OCI-LY7 (cell line): ENCODE measurements at regions not wholly inside any gene's neighbourhood (a gene's known extent, or its start where the extent isn't known, plus 50 kb on each side); places are given as distances from the start of the nearest gene placed in this dataset.

Source experiments
- BruUV-seq: library from RNA; stranded (reverse); fragments of 400-500 nt; replicated peaks from 2 replicates; lab custom pipeline; 2021; lab: Mats Ljungman, UMichigan
- CTCF ChIA-PET: fragments of 300-600 bp; sonication (Branson Sonifier 250); formaldehyde crosslinking; loops from one replicate; lab custom pipeline; 2022; ENCODE audit warnings: antibody characterized with exemption; ENCODE audit not compliant: unreplicated experiment; lab: Charles Lee
- POLR2A ChIA-PET: fragments of 300-600 bp; sonication (Branson Sonifier 250); formaldehyde crosslinking; loops from one replicate; lab custom pipeline; 2022; ENCODE audit warnings: antibody characterized with exemption; lab: Charles Lee
- DNase-seq: peaks from one replicate; pipeline ENCODE4 v3.0.0-alpha.2; 2015; ENCODE audit warnings: low spot score
- H2AFZ ChIP-seq: fragments of 200-600 bp; sonication (generic), shearing (Covaris generic); 2 replicates; pipeline ENCODE4 v1.6.1; 2014; ENCODE audit warnings: mild to moderate bottlenecking, antibody characterized with exemption, low read length, moderate library complexity
- H3K27ac ChIP-seq: fragments of 200-600 bp; sonication (generic); 2 replicates; pipeline ENCODE4 v1.5.1; 2014; ENCODE audit warnings: mixed run types, low read depth, mild to moderate bottlenecking, moderate library complexity, low read length, inconsistent platforms; ENCODE audit not compliant: poor library complexity, severe bottlenecking
- H3K36me3 ChIP-seq: fragments of 200-600 bp; sonication (generic); 2 replicates; pipeline ENCODE4 v1.6.1; 2014; ENCODE audit warnings: mild to moderate bottlenecking, antibody characterized with exemption, low read length, moderate library complexity, mixed read lengths; ENCODE audit not compliant: insufficient read depth
- H3K4me1 ChIP-seq: fragments of 200-600 bp; sonication (generic); 2 replicates; pipeline ENCODE4 v1.5.1; 2014; ENCODE audit warnings: mild to moderate bottlenecking, low read length; ENCODE audit not compliant: insufficient read depth, poor library complexity, severe bottlenecking
- H3K4me2 ChIP-seq: fragments of 200-600 bp; sonication (generic); 2 replicates; pipeline ENCODE4 v1.6.1; 2014; ENCODE audit warnings: mild to moderate bottlenecking, low read length
- H3K4me3 ChIP-seq: fragments of 200-600 bp; sonication (generic); 2 replicates; pipeline ENCODE4 v1.5.1; 2014; ENCODE audit warnings: mild to moderate bottlenecking, low read depth, low read length; ENCODE audit not compliant: poor library complexity, severe bottlenecking
- H3K79me2 ChIP-seq: fragments of 200-600 bp; sonication (generic); 2 replicates; pipeline ENCODE4 v1.6.1; 2016; ENCODE audit warnings: low read depth, mild to moderate bottlenecking, low read length, moderate library complexity, mixed read lengths; ENCODE audit not compliant: insufficient read depth
- H3K9me2 ChIP-seq: fragments of 200-600 bp; sonication (generic); 2 replicates; pipeline ENCODE4 v1.6.1; 2016; ENCODE audit warnings: mild to moderate bottlenecking, low read length, mixed read lengths; ENCODE audit not compliant: insufficient read depth
- H3K9me3 ChIP-seq: fragments of 200-600 bp; sonication (generic); 2 replicates; pipeline ENCODE4 v1.6.1; 2014; ENCODE audit warnings: mild to moderate bottlenecking, mixed run types, low read length, mixed read lengths
- H4K20me1 ChIP-seq: fragments of 200-600 bp; sonication (generic); 2 replicates; pipeline ENCODE4 v1.6.1; 2014; ENCODE audit warnings: mild to moderate bottlenecking, antibody characterized with exemption, low read length, moderate library complexity, mixed read lengths; ENCODE audit not compliant: insufficient read depth
- CTCF ChIP-seq: fragments of 200-600 bp; sonication (generic); conservative IDR thresholded peaks from 2 replicates; pipeline ENCODE4 v1.5.1; 2014; ENCODE audit warnings: mild to moderate bottlenecking, antibody characterized with exemption, low read length, moderate library complexity, mixed read lengths
- EZH2phosphoT487 ChIP-seq: fragments of 200-600 bp; sonication (generic); IDR thresholded peaks from 2 replicates; pipeline ENCODE4 v1.6.1; 2018; ENCODE audit warnings: low read depth, borderline replicate concordance, mild to moderate bottlenecking, mixed run types, antibody characterized with exemption, low read length, moderate library complexity, mixed read lengths
- intact Hi-C: fragments of 100-400 bp; cut with micrococcal nuclease; formaldehyde crosslinking; loops from one replicate; pipeline ENCODE4 v1.10.0; 2022; ENCODE audit not compliant: unreplicated experiment

- H3K4me3 ChIP-seq: no peak overlapping the region
- no peaks in the 10 kb centered on the region for H3K36me3 ChIP-seq
- H3K9me3 ChIP-seq: no peaks in the 10 kb centered on the region
- no peak overlapping the region for H3K27ac ChIP-seq
- no peak for DNase-seq
- no peak overlapping the region for H3K4me2 ChIP-seq
- CTCF ChIA-PET: no interaction called here
- H2AFZ ChIP-seq: no peak overlapping the region
- no peaks in the 10 kb centered on the region for H3K4me1 ChIP-seq
- no peaks in the 10 kb centered on the region for H3K79me2 ChIP-seq
- TF ChIP-seq EZH2phosphoT487 (no peak), CTCF (no peak)
- H4K20me1 ChIP-seq: no peaks in the 10 kb centered on the region
- no TSS peak for BruUV-seq
- no peaks in the 10 kb centered on the region for H3K9me2 ChIP-seq
- POLR2A ChIA-PET: interaction anchor here (1.7 kb wide), 1 partner anchor 10 kb away, joined by 4 read pairs; no protein-coding TSS in a partner anchor
- intact Hi-C loops: no loop called here
Measured at GRCh38 chr9:115209601-115210306, 91.8 kb upstream of the TNC start.

- no TSS peak for BruUV-seq
- Histone ChIP-seq H3K36me3 (no peaks in the 10 kb centered on the region), H2AFZ (no peak overlapping the region), H3K9me3 (no peaks in the 10 kb centered on the region), H3K79me2 (no peaks in the 10 kb centered on the region), H3K4me3 (no peak overlapping the region), H3K4me1 (no peaks in the 10 kb centered on the region), H3K4me2 (no peak overlapping the region), H3K9me2 (no peaks in the 10 kb centered on the region), H4K20me1 (no peaks in the 10 kb centered on the region), H3K27ac (no peak overlapping the region)
- CTCF ChIA-PET: no interaction called here
- intact Hi-C loops: no loop called here
- TF ChIP-seq EZH2phosphoT487 (no peak), CTCF (no peak)
- no peak for DNase-seq
- POLR2A ChIA-PET: interaction anchor here (1.7 kb wide), 1 partner anchor 10 kb away, joined by 4 read pairs; no protein-coding TSS in a partner anchor
Measured at GRCh38 chr9:115210699-115211098, 92.7 kb upstream of the TNC start.

- no peak for DNase-seq
- Histone ChIP-seq H3K9me3 (no peaks in the 10 kb centered on the region), H2AFZ (no peak overlapping the region), H3K4me1 (no peaks in the 10 kb centered on the region), H3K27ac (no peak overlapping the region), H4K20me1 (no peaks in the 10 kb centered on the region), H3K79me2 (no peaks in the 10 kb centered on the region), H3K4me3 (no peak overlapping the region), H3K36me3 (no peaks in the 10 kb centered on the region), H3K9me2 (no peaks in the 10 kb centered on the region), H3K4me2 (no peak overlapping the region)
- POLR2A ChIA-PET: no interaction called here
- intact Hi-C loops: no loop called here
- CTCF ChIA-PET: no interaction called here
- no TSS peak for BruUV-seq
- TF ChIP-seq EZH2phosphoT487: no peak
- no peak for TF ChIP-seq CTCF
Measured at GRCh38 chr9:115211413-115212124, 93.6 kb upstream of the TNC start.
